Prostate gland (tissue), 2 donors: ENCODE measurements at regions not wholly inside any gene's neighbourhood (a gene's known extent, or its start where the extent isn't known, plus 50 kb on each side); places are given as distances from the start of the nearest gene placed in this dataset.

ENCODE experiments used
- CTCF ChIP-seq, 4 experiments: fragments of 200-600 bp in 2 of 4; fragments of 450-650 bp in 2 of 4; sonication (generic) in 2 of 4; IDR thresholded peaks; 1 replicate in 3 of 4; 2 replicates in 1 of 4; pipeline ENCODE4 v1.5.1; 2016 to 2019; ENCODE audit warnings: antibody characterized with exemption in 4 of 4, mild to moderate bottlenecking in 2 of 4, moderate library complexity in 2 of 4
- POLR2A ChIP-seq: fragments of 450-650 bp; IDR thresholded peaks from one replicate; pipeline ENCODE4 v1.6.1; 2016; ENCODE audit warnings: antibody characterized with exemption, mild to moderate bottlenecking
- POLR2AphosphoS5 ChIP-seq: sonication (generic); formaldehyde crosslinking; IDR thresholded peaks from one replicate; pipeline ENCODE4 v1.6.1; 2017; ENCODE audit warnings: antibody characterized with exemption

- TF ChIP-seq CTCF (IDR thresholded peaks at IDR 0.05): no peak
- no peak for TF ChIP-seq POLR2A
- TF ChIP-seq POLR2AphosphoS5: no peak
These were observed 91.2 kb downstream of the AIPL1 start for GRCh38 chr17:6343736-6344135.
